Neuronal stem cell (in vitro differentiated cells): ENCODE measurements at regions not wholly inside any gene's neighbourhood (a gene's known extent, or its start where the extent isn't known, plus 50 kb on each side); places are given as distances from the start of the nearest gene placed in this dataset.

Experiments
- DNase-seq: peaks from one replicate; pipeline ENCODE4 v3.0.0-alpha.2; 2013; ENCODE audit warnings: low spot score
- H2AFZ ChIP-seq: one replicate; pipeline ENCODE4 v1.6.1; 2013; ENCODE audit warnings: mild to moderate bottlenecking, low read length, inconsistent platforms
- H2AK5ac ChIP-seq: 2 replicates; pipeline ENCODE4 v1.6.1; 2013; ENCODE audit warnings: low read depth, mild to moderate bottlenecking, inconsistent platforms, low read length, moderate library complexity, mixed read lengths
- H2BK120ac ChIP-seq: 2 replicates; pipeline ENCODE4 v1.6.1; 2013; ENCODE audit warnings: low read depth, mild to moderate bottlenecking, inconsistent platforms, low read length, moderate library complexity, mixed read lengths
- H2BK12ac ChIP-seq: one replicate; pipeline ENCODE4 v1.6.1; 2013; ENCODE audit warnings: low read length, inconsistent platforms
- H2BK15ac ChIP-seq: 2 replicates; pipeline ENCODE4 v1.6.1; 2013; ENCODE audit warnings: mild to moderate bottlenecking, low read length, inconsistent platforms, mixed read lengths
- H2BK5ac ChIP-seq: one replicate; pipeline ENCODE4 v1.6.1; 2013; ENCODE audit warnings: inconsistent platforms, mild to moderate bottlenecking, low read length, moderate library complexity
- H3K14ac ChIP-seq: one replicate; pipeline ENCODE4 v1.6.1; 2013; ENCODE audit warnings: low read length, inconsistent platforms
- H3K18ac ChIP-seq: 2 replicates; pipeline ENCODE4 v1.6.1; 2013; ENCODE audit warnings: low read length, inconsistent platforms
- H3K23ac ChIP-seq: 2 replicates; pipeline ENCODE4 v1.6.1; 2013; ENCODE audit warnings: low read depth, mild to moderate bottlenecking, mixed read lengths, low read length, inconsistent platforms; ENCODE audit not compliant: poor library complexity
- H3K27ac ChIP-seq: replicated peaks from 3 replicates; pipeline ENCODE4 v1.5.1; 2013; ENCODE audit warnings: low read length, inconsistent platforms
- H3K27me3 ChIP-seq, 3 experiments: 2 replicates each; pipeline ENCODE4 v1.6.1; 2013; ENCODE audit warnings: low read length in 3 of 3, mild to moderate bottlenecking in 2 of 3, inconsistent platforms in 1 of 3, low read depth in 1 of 3, mixed read lengths in 1 of 3, moderate library complexity in 1 of 3; ENCODE audit not compliant: control insufficient read depth in 3 of 3, insufficient read depth in 3 of 3
- H3K36me3 ChIP-seq, 2 donors: replicated peaks in 1 of 2; 2 replicates each; pipeline ENCODE4 v1.6.1; 2013; ENCODE audit warnings: low read length in 2 of 2; ENCODE audit not compliant: control insufficient read depth in 2 of 2, insufficient read depth in 2 of 2
- H3K4ac ChIP-seq: 2 replicates; pipeline ENCODE4 v1.6.1; 2013; ENCODE audit warnings: inconsistent platforms, mild to moderate bottlenecking, low read length, moderate library complexity
- H3K4me1 ChIP-seq, 2 donors: 1 replicate in 1 of 2; 2 replicates in 1 of 2; pipeline ENCODE4 v1.6.1; 2013; ENCODE audit warnings: low read length in 2 of 2, low read depth in 1 of 2; ENCODE audit not compliant: control insufficient read depth in 2 of 2, insufficient read depth in 1 of 2
- H3K4me2 ChIP-seq: one replicate; pipeline ENCODE4 v1.6.1; 2013; ENCODE audit warnings: mild to moderate bottlenecking, low read length, inconsistent platforms; ENCODE audit not compliant: insufficient read depth, poor library complexity, severe bottlenecking
- H3K4me3 ChIP-seq, 2 donors: 2 replicates each; pipeline ENCODE4 v1.5.1; 2013; ENCODE audit warnings: low read length in 2 of 2, mild to moderate bottlenecking in 2 of 2, inconsistent platforms in 1 of 2, moderate library complexity in 1 of 2
- H3K79me1 ChIP-seq: one replicate; pipeline ENCODE4 v1.6.1; 2013; ENCODE audit warnings: low read depth, mild to moderate bottlenecking, inconsistent platforms, low read length, moderate library complexity
- H3K9ac ChIP-seq: one replicate; pipeline ENCODE4 v1.6.1; 2013; ENCODE audit warnings: mild to moderate bottlenecking, low read depth, low read length, inconsistent platforms; ENCODE audit not compliant: poor library complexity
- H3K9me3 ChIP-seq, 2 donors: replicated peaks in 1 of 2; 2 replicates each; pipeline versions ENCODE3 to v1.6.1; 2013; ENCODE audit warnings: low read length in 2 of 2, mild to moderate bottlenecking in 2 of 2, inconsistent platforms in 1 of 2, low read depth in 1 of 2, mixed read lengths in 1 of 2, moderate library complexity in 1 of 2; ENCODE audit not compliant: control insufficient read depth in 2 of 2, insufficient read depth in 1 of 2
- H4K8ac ChIP-seq: one replicate; pipeline ENCODE4 v1.6.1; 2013; ENCODE audit warnings: low read depth, mild to moderate bottlenecking, inconsistent platforms, low read length, moderate library complexity
- H4K91ac ChIP-seq: one replicate; pipeline ENCODE4 v1.6.1; 2013; ENCODE audit warnings: low read length, low read depth, mild to moderate bottlenecking, inconsistent platforms; ENCODE audit not compliant: poor library complexity
- WGBS, 2 donors: extraction: QIAGEN DNeasy Blood & Tissue Kit; methylation state at CpG; one replicate each; pipeline ENCODE4 v1.1.7; 2013; ENCODE audit warnings: missing lambda C conversion rate in 2 of 2, mixed read lengths in 1 of 2; ENCODE audit not compliant: insufficient read length in 2 of 2, insufficient replicate concordance in 1 of 2; ENCODE audit errors: extremely low coverage in 2 of 2; 5-methylcytosine and 5-hydroxymethylcytosine counted together

- Histone ChIP-seq H3K27ac (no peak overlapping the region), H2BK15ac (no peak overlapping the region), H3K23ac (no peak overlapping the region), H4K8ac (no peak overlapping the region), H3K36me3 (no peaks in the 10 kb centered on the region), H2AFZ (no peak overlapping the region), H2AK5ac (no peak overlapping the region), H3K4me1 (no peaks in the 10 kb centered on the region), H2BK5ac (no peak overlapping the region), H4K91ac (no peak overlapping the region), H3K4ac (no peak overlapping the region), H2BK120ac (no peak overlapping the region), H3K79me1 (no peaks in the 10 kb centered on the region), H3K9ac (no peak overlapping the region), H3K9me3 (no peaks in the 10 kb centered on the region), H3K27me3 (peaks cover 0 to 4% (median 0%) of the 10 kb centered on the region in 3 experiments), H3K4me2 (no peak overlapping the region), H3K14ac (no peak overlapping the region), H3K18ac (no peak overlapping the region), H2BK12ac (no peak overlapping the region), H3K4me3 (no peak overlapping the region)
- WGBS, 2 donors = no CpG with 5 or more reads among the region's 9 CpGs
- no peak for DNase-seq
These were observed 266.3 kb downstream of the FBXW7 start for GRCh38 chr4:152269448-152270191.

DNA sequence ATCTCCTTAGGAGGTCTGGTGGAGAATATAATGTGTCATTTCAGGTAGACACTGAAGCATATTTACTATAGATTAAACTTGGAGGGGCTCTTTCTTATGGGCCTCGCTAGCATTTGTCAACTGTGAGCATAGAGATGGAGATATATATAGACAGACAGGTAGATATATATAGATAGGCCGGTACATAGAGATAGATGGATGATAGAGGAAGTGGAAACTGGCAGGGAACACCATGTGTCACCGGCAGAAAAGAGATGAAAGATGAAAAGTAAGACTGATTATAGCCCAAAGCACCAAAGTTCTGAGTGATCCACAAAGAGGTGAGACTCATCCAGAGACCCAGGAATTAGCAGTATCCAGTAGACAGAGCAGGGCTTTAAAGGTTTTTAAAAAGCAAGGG, 268.1 kb downstream of the FBXW7 start:
- Histone ChIP-seq H3K27ac (no peak overlapping the region), H3K4me1 (no peaks in the 10 kb centered on the region), H3K79me1 (no peaks in the 10 kb centered on the region), H4K91ac (no peak overlapping the region), H2BK5ac (no peak overlapping the region), H3K23ac (no peak overlapping the region), H2BK12ac (no peak overlapping the region), H3K36me3 (no peaks in the 10 kb centered on the region), H3K4me2 (no peak overlapping the region), H3K14ac (no peak overlapping the region), H3K18ac (no peak overlapping the region), H2AFZ (no peak overlapping the region), H3K9ac (no peak overlapping the region), H2AK5ac (no peak overlapping the region), H3K4me3 (no peak overlapping the region), H3K27me3 (peaks cover 0 to 4% (median 0%) of the 10 kb centered on the region in 3 experiments), H3K4ac (no peak overlapping the region), H4K8ac (no peak overlapping the region), H2BK15ac (no peak overlapping the region), H3K9me3 (no peaks in the 10 kb centered on the region), H2BK120ac (no peak overlapping the region)
- WGBS, 2 donors = no CpG with 5 or more reads among the region's 3 CpGs
- DNase-seq = no peak

- H4K8ac ChIP-seq = no peak overlapping the region
- no peak overlapping the region for H3K14ac ChIP-seq
- no peak overlapping the region for H3K4ac ChIP-seq
- H3K4me1 ChIP-seq = no peaks in the 10 kb centered on the region
- H3K79me1 ChIP-seq = no peaks in the 10 kb centered on the region
- no peaks in the 10 kb centered on the region for H3K36me3 ChIP-seq
- H4K91ac ChIP-seq = no peak overlapping the region
- DNase-seq = no peak
- H3K23ac ChIP-seq = no peak overlapping the region
- no peak overlapping the region for H2AK5ac ChIP-seq
- no peak overlapping the region for H2BK120ac ChIP-seq
- no CpG with 5 or more reads among the region's 3 CpGs for WGBS, 2 donors
- H2AFZ ChIP-seq = no peak overlapping the region
- no peak overlapping the region for H3K18ac ChIP-seq
- H2BK5ac ChIP-seq = no peak overlapping the region
- H3K9me3 ChIP-seq = no peaks in the 10 kb centered on the region
- no peak overlapping the region for H3K27ac ChIP-seq
- H3K9ac ChIP-seq = no peak overlapping the region
- no peak overlapping the region for H2BK15ac ChIP-seq
- no peak overlapping the region for H2BK12ac ChIP-seq
- H3K4me3 ChIP-seq = no peak overlapping the region
- peaks cover 0 to 4% (median 0%) of the 10 kb centered on the region in 3 experiments for H3K27me3 ChIP-seq
- H3K4me2 ChIP-seq = no peak overlapping the region
These were observed 268.9 kb downstream of the FBXW7 start for GRCh38 chr4:152266831-152267480.

DNA sequence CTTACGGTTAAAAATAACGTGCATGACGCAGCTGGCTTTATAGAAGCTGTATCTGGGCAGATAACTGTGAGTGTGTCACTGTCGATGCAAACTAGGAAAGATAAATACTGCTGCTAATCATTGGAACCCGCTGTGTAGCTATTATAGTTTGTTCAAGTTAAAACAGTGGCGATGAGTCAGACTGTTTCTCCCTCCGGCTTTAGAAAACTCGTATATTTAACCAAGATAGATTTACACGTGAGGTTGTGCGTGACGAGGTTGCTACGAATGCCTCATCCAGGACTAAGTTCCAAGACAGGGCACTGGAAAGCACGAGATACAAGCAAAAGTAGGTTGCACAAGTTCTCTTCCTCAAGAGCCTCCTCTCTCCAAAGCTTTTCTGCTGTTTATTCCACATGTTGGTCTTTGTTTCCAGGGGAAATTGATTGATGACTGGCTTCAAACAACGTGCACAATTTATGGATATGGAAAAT, 270.7 kb downstream of the FBXW7 start:
- peak overlapping the region; percentile 30 for H2AFZ ChIP-seq
- peaks cover 0 to under 1% (median 0%) of the 10 kb centered on the region in 3 experiments for H3K27me3 ChIP-seq
- H3K36me3 ChIP-seq = no peaks in the 10 kb centered on the region
- no peaks in the 10 kb centered on the region for H3K9me3 ChIP-seq
- WGBS, 2 donors = no CpG with 5 or more reads among the region's 14 CpGs
- H2BK15ac ChIP-seq = no peak overlapping the region
- H3K18ac ChIP-seq = no peak overlapping the region
- H3K4me2 ChIP-seq = no peak overlapping the region
- DNase-seq = no peak
- H3K9ac ChIP-seq = no peak overlapping the region
- no peak overlapping the region for H3K4ac ChIP-seq
- H2BK120ac ChIP-seq = no peak overlapping the region
- no peak overlapping the region for H2BK5ac ChIP-seq
- no peak overlapping the region for H3K23ac ChIP-seq
- no peak overlapping the region for H2AK5ac ChIP-seq
- H3K4me1 ChIP-seq = no peaks in the 10 kb centered on the region
- no peak overlapping the region for H3K4me3 ChIP-seq
- H3K27ac ChIP-seq = no peak overlapping the region
- H4K8ac ChIP-seq = no peak overlapping the region
- H2BK12ac ChIP-seq = no peak overlapping the region
- no peak overlapping the region for H3K14ac ChIP-seq
- no peak overlapping the region for H4K91ac ChIP-seq
- no peaks in the 10 kb centered on the region for H3K79me1 ChIP-seq
